ENCODE measurements at regions not wholly inside any gene's neighbourhood (a gene's known extent, or its start where the extent isn't known, plus 50 kb on each side); places are given as distances from the start of the nearest gene placed in this dataset.
"Not testable (repeated sequence)": the region's sequence is repeated elsewhere in the genome, so short reads cannot be mapped to it uniquely, and the experiment has no call there.

DNA sequence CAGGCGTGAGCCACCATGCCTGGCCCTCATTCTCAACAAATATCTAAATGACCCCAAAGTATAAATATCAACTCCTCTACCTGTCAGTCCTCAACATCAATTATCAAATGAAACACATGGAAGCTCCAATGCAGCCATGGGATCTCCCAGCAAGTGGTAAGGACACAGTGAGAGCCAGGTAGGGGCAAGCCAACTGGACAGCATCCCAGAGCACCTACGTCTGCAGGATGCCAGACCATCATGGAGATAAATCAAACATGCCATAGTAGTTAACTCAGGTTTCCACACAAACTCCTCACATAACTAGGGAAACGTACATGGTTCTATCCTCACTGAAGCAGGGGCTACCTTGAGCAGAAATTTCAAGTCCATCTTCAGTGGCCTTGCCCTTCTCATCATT lies 159.9 kb upstream of the MED14 start:
- no peak overlapping the region for H3K9ac ChIP-seq (ENCODE audit: low read length)
- no peaks in the 10 kb centered on the region for H4K20me1 ChIP-seq (ENCODE audit: insufficient read depth, low read length)
- H3K27me3 ChIP-seq (ENCODE audit: low read depth, low read length), result no peaks in the 10 kb centered on the region
- H3K4me3 ChIP-seq (ENCODE audit: low read length), result no peak overlapping the region
- H2AFZ ChIP-seq (ENCODE audit: low read depth, low read length), result no peak overlapping the region
- no peaks in the 10 kb centered on the region for H3K9me3 ChIP-seq (ENCODE audit: insufficient read depth, low read length)
- no peak overlapping the region for H3K4me2 ChIP-seq (ENCODE audit: low read length)
- H3K79me2 ChIP-seq (ENCODE audit: low read length), result no peaks in the 10 kb centered on the region
- no peak overlapping the region for H3K27ac ChIP-seq (ENCODE audit: low read length)
- peaks cover 4% of the 10 kb centered on the region; the same call in 1 of the 2 replicates for H3K4me1 ChIP-seq (ENCODE audit: low read length)
- TF ChIP-seq EZH2phosphoT487 (IDR thresholded peaks at IDR 0.05; ENCODE audit: low read depth), result no peak
- TF ChIP-seq, protein P1, sequence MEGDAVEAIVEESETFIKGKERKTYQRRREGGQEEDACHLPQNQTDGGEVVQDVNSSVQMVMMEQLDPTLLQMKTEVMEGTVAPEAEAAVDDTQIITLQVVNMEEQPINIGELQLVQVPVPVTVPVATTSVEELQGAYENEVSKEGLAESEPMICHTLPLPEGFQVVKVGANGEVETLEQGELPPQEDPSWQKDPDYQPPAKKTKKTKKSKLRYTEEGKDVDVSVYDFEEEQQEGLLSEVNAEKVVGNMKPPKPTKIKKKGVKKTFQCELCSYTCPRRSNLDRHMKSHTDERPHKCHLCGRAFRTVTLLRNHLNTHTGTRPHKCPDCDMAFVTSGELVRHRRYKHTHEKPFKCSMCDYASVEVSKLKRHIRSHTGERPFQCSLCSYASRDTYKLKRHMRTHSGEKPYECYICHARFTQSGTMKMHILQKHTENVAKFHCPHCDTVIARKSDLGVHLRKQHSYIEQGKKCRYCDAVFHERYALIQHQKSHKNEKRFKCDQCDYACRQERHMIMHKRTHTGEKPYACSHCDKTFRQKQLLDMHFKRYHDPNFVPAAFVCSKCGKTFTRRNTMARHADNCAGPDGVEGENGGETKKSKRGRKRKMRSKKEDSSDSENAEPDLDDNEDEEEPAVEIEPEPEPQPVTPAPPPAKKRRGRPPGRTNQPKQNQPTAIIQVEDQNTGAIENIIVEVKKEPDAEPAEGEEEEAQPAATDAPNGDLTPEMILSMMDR (IDR thresholded peaks at IDR 0.05; ENCODE audit: low read depth, low read length), result no peak
- H3K36me3 ChIP-seq (replicated peaks; ENCODE audit: low read depth, low read length), result no peaks in the 10 kb centered on the region

- H2AFZ ChIP-seq (ENCODE audit: low read depth, low read length), result no peak overlapping the region
- peaks cover 4% of the 10 kb centered on the region; the same call in 1 of the 2 replicates for H3K4me1 ChIP-seq (ENCODE audit: low read length)
- H3K36me3 ChIP-seq (replicated peaks; ENCODE audit: low read depth, low read length), result no peaks in the 10 kb centered on the region
Observed at GRCh38 chrX:40897718-40898270, 162.5 kb upstream of the MED14 start.

DNA sequence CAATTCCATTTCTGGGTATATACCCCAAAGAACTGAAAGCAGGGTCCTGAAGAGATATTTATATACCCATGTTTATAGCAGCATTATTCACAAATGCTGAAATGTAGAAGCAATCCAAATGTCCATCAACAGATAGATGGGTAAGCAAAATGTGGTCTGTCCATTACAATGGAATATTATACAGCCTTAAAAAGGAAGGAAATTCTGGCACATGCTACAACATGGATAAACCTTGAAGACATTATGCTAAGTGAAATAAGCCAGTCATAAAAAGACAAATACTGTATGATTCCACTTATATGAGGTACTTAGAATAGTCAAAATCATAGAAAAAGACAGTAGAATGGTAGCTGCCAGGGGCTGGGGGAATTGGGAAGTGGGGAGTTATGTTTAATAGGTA lies 169.4 kb upstream of the MED14 start:
- not testable (repeated sequence) for H4K20me1 ChIP-seq (ENCODE audit: insufficient read depth, low read length); H3K4me2 ChIP-seq (ENCODE audit: low read length); H3K9me3 ChIP-seq (ENCODE audit: insufficient read depth, low read length); H3K27me3 ChIP-seq (ENCODE audit: low read depth, low read length); H3K79me2 ChIP-seq (ENCODE audit: low read length); H3K4me1 ChIP-seq (ENCODE audit: low read length); H3K27ac ChIP-seq (ENCODE audit: low read length); H2AFZ ChIP-seq (ENCODE audit: low read depth, low read length); H3K36me3 ChIP-seq (replicated peaks; ENCODE audit: low read depth, low read length); H3K9ac ChIP-seq (ENCODE audit: low read length); H3K4me3 ChIP-seq (ENCODE audit: low read length)

More at GRCh38 chrX:40897718-40898270, 162.5 kb upstream of the MED14 start:
- Histone ChIP-seq H3K79me2 (ENCODE audit: low read length) (no peaks in the 10 kb centered on the region), H3K4me2 (ENCODE audit: low read length) (no peak overlapping the region), H4K20me1 (ENCODE audit: insufficient read depth, low read length) (no peaks in the 10 kb centered on the region), H3K9me3 (ENCODE audit: insufficient read depth, low read length) (no peaks in the 10 kb centered on the region), H3K27me3 (ENCODE audit: low read depth, low read length) (no peaks in the 10 kb centered on the region), H3K4me3 (ENCODE audit: low read length) (no peak overlapping the region), H3K9ac (ENCODE audit: low read length) (no peak overlapping the region), H3K27ac (ENCODE audit: low read length) (no peak overlapping the region)
- TF ChIP-seq EZH2phosphoT487 (IDR thresholded peaks at IDR 0.05; ENCODE audit: low read depth), result no peak
- TF ChIP-seq, protein P1 (IDR thresholded peaks at IDR 0.05; ENCODE audit: low read depth, low read length), result no peak

GRCh38 chrX:40908026-40908425 lies 172.7 kb upstream of the MED14 start:
- H3K27me3 ChIP-seq (ENCODE audit: low read depth, low read length), result no peaks in the 10 kb centered on the region
- no peaks in the 10 kb centered on the region for H4K20me1 ChIP-seq (ENCODE audit: insufficient read depth, low read length)
- no peak overlapping the region for H3K9ac ChIP-seq (ENCODE audit: low read length)
- peaks cover 7% of the 10 kb centered on the region; the same call in 1 of the 2 replicates for H3K4me1 ChIP-seq (ENCODE audit: low read length)
- H3K36me3 ChIP-seq (replicated peaks; ENCODE audit: low read depth, low read length), result no peaks in the 10 kb centered on the region
- no peak overlapping the region for H2AFZ ChIP-seq (ENCODE audit: low read depth, low read length)
- H3K4me3 ChIP-seq (ENCODE audit: low read length), result no peak overlapping the region
- no peak overlapping the region for H3K4me2 ChIP-seq (ENCODE audit: low read length)
- no peaks in the 10 kb centered on the region for H3K79me2 ChIP-seq (ENCODE audit: low read length)
- no peak overlapping the region for H3K27ac ChIP-seq (ENCODE audit: low read length)
- TF ChIP-seq, protein P1 (IDR thresholded peaks at IDR 0.05; ENCODE audit: low read depth, low read length), result no peak
- TF ChIP-seq EZH2phosphoT487 (IDR thresholded peaks at IDR 0.05; ENCODE audit: low read depth), result no peak
- H3K9me3 ChIP-seq (ENCODE audit: insufficient read depth, low read length), result no peaks in the 10 kb centered on the region
